Thoracic aorta (tissue), 2 donors: ENCODE measurements at regions not wholly inside any gene's neighbourhood (a gene's known extent, or its start where the extent isn't known, plus 50 kb on each side); places are given as distances from the start of the nearest gene placed in this dataset.

Experiments used
- ATAC-seq: fragments of 150-250 bp; one replicate; pipeline ENCODE4 v1.8.0; 2017; ENCODE audit warnings: low read depth; ENCODE audit not compliant: insufficient number of reproducible peaks, low FRiP score
- DNase-seq: peaks from one replicate; pipeline ENCODE4 v3.0.0-alpha.2; 2020; ENCODE audit warnings: low spot score
- H3K27ac ChIP-seq, 2 donors: fragments of 200-600 bp; sonication (generic); 1 replicate in 1 of 2; 2 replicates in 1 of 2; pipeline ENCODE4 v1.5.1; 2016; ENCODE audit warnings: mild to moderate bottlenecking in 2 of 2, moderate library complexity in 2 of 2
- H3K27me3 ChIP-seq: fragments of 200-600 bp; sonication (generic); replicated peaks from 2 replicates; pipeline ENCODE4 v1.6.0; 2016; ENCODE audit warnings: mild to moderate bottlenecking; ENCODE audit not compliant: insufficient read depth
- H3K36me3 ChIP-seq: fragments of 200-600 bp; sonication (generic); one replicate; pipeline ENCODE4 v1.5.1; 2016
- H3K4me1 ChIP-seq, 2 donors: fragments of 200-600 bp; sonication (generic); 1 replicate in 1 of 2; 2 replicates in 1 of 2; pipeline versions ENCODE4 v1.5.1 to v1.6.0; 2016; ENCODE audit warnings: low read depth in 2 of 2, mild to moderate bottlenecking in 1 of 2; ENCODE audit not compliant: control insufficient read depth in 1 of 2
- H3K4me3 ChIP-seq: fragments of 200-600 bp; sonication (generic); 2 replicates; pipeline ENCODE4 v1.5.1; 2016; ENCODE audit warnings: mild to moderate bottlenecking
- H3K9me3 ChIP-seq: fragments of 200-600 bp; sonication (generic); 2 replicates; pipeline ENCODE4 v1.5.1; 2016
- CTCF ChIP-seq: fragments of 200-600 bp; sonication (generic); IDR thresholded peaks from one replicate; pipeline ENCODE4 v1.5.1; 2019; ENCODE audit warnings: antibody characterized with exemption

GRCh38 chr17:5819921-5820685 is 235.8 kb upstream of the NLRP1 start:
- H3K27ac ChIP-seq: no peak overlapping the region
- no peak overlapping the region for H3K4me3 ChIP-seq
- no peak for TF ChIP-seq CTCF
- DNase-seq (no peak), ATAC-seq (no peak)
- H3K36me3 ChIP-seq: no peaks in the 10 kb centered on the region
- no peaks in the 10 kb centered on the region for H3K9me3 ChIP-seq
- no peaks in the 10 kb centered on the region for H3K27me3 ChIP-seq
- H3K4me1 ChIP-seq: peaks cover 0 to 25% of the 10 kb centered on the region in 2 donors

DNA sequence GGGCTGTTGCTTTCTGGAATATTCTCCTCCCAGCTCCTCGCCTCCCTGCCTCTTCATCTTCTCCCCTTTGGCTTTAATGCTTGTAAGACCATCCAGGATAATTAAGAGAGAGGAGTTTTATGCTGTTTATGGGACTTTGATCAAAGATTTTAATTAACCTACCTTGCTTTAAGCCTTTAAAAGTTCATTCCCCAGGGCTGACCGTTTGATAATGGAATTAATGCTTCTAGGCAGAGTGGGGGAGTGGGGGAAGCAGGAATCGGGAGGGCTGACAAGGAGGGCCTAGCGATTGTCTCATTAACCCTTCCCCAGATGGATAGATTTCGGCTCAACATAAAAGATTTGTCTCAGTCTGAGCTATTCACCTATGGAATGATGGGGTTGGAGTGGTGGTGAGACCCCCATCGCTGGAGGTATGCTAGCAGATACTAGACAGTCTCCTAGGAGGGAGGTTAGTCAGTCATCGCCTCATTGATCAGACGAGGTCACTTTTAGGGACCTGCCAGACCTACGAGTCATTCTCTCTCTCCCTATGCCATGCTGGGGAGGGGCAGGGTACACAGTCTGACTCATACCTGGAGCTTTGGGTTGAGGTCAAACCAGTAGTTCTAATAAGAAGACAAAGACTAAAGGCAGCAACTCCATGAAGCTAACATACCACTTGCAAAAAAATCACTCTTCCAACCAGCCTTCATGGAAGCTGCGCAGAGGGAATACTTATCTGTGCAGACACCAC is 236.6 kb upstream of the NLRP1 start:
- H3K27me3 ChIP-seq: no peaks in the 10 kb centered on the region
- H3K27ac ChIP-seq: no peak overlapping the region
- H3K4me1 ChIP-seq: peaks cover 0 to 25% of the 10 kb centered on the region in 2 donors
- DNase-seq (no peak), ATAC-seq (no peak)
- no peaks in the 10 kb centered on the region for H3K9me3 ChIP-seq
- no peak for TF ChIP-seq CTCF
- H3K36me3 ChIP-seq: no peaks in the 10 kb centered on the region
- no peak overlapping the region for H3K4me3 ChIP-seq

- H3K27ac ChIP-seq: peak overlapping the region in 1 of 2 donors; percentile 42
- no peaks in the 10 kb centered on the region for H3K9me3 ChIP-seq
- no peaks in the 10 kb centered on the region for H3K36me3 ChIP-seq
- ATAC-seq (no peak), DNase-seq (no peak)
- H3K4me1 ChIP-seq: peaks cover 0 to 25% of the 10 kb centered on the region in 2 donors
- TF ChIP-seq CTCF: no peak
- H3K4me3 ChIP-seq: no peak overlapping the region
- no peaks in the 10 kb centered on the region for H3K27me3 ChIP-seq
Observed at GRCh38 chr17:5821803-5822202, 237.5 kb upstream of the NLRP1 start.

DNA sequence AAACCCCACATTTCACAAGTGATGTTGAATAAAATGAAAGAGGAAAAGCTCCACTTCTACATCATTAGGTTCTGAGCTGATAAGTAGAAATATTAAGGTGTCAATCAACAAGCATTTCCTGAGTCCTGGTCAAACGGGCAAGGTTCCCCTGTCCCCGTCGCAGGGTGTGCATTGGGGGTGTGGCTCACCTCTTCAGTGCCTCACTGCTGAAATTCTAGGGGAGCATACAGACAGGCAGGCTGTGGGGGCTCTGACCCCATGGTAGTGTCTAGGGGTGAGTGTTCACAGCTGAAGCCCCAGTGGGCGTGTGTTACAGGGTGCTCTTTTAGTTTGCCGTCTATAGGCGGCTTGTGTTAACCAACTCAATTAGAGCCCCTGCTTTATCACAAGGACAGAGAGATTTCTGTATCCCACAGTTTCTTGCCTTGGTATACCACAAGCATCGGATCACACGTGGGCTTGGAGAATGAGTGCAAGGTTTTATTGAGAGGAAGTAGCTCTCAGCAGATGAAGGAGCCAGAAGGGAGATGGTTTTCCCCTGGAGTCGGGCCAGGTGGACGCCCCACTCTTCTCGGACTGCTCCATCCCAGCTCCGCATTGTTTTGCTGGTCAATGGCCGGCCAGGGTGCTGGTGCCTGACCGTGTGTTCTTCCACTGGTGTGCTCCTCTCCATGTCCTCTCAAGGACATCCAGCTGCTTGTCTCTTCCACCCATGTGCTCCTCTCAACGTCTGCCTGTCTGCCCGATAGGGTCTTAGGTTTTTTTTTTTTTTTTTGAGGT is 238.2 kb upstream of the NLRP1 start:
- H3K36me3 ChIP-seq: no peaks in the 10 kb centered on the region
- no peak for TF ChIP-seq CTCF
- peaks cover 3% of the 10 kb centered on the region for H3K9me3 ChIP-seq
- no peaks in the 10 kb centered on the region for H3K27me3 ChIP-seq
- ATAC-seq: no peak
- H3K27ac ChIP-seq: peak overlapping the region in 1 of 2 donors; percentile 42
- no peak overlapping the region for H3K4me3 ChIP-seq
- DNase-seq: no peak
- H3K4me1 ChIP-seq: peaks cover 0 to 25% of the 10 kb centered on the region in 2 donors

- Histone ChIP-seq H3K4me1 (peaks cover 0 to 25% of the 10 kb centered on the region in 2 donors), H3K36me3 (no peaks in the 10 kb centered on the region), H3K4me3 (no peak overlapping the region), H3K27me3 (no peaks in the 10 kb centered on the region), H3K27ac (no peak overlapping the region), H3K9me3 (peaks cover 3% of the 10 kb centered on the region)
- DNase-seq: no peak
- no peak for TF ChIP-seq CTCF
- ATAC-seq: no peak
Observed at GRCh38 chr17:5823219-5823618, 238.9 kb upstream of the NLRP1 start.
